GM21360 (cell line): ENCODE measurements at regions not wholly inside any gene's neighbourhood (a gene's known extent, or its start where the extent isn't known, plus 50 kb on each side); places are given as distances from the start of the nearest gene placed in this dataset.

Experiments used
- ATAC-seq: cut with Tn5 transposase; IDR thresholded peaks from one replicate; pipeline ENCODE4 v1.9.1; 2021; ENCODE audit warnings: mild to moderate bottlenecking, moderate library complexity; ENCODE audit not compliant: unreplicated experiment

DNA sequence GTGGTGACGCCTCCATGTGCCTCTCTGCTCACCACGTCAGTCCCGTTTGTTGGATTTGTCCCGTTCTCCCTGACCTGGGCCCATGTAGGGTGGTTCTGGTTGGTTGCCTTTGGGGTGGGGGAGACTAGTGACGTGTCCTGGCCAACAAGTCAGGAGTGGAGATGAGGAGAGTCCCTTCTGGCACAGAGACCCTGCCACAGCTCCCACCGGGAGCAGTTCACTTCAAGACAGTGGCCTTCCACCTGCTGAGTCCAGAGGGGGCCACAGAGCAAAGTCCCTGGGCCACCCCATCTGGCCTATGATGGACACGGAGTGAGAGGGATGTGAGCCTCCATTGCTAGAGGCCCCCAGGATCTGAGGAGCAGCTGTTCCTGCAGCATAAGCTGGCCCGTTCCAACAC, 405.6 kb downstream of the TCERG1L start:
- ATAC-seq: no peak

DNA sequence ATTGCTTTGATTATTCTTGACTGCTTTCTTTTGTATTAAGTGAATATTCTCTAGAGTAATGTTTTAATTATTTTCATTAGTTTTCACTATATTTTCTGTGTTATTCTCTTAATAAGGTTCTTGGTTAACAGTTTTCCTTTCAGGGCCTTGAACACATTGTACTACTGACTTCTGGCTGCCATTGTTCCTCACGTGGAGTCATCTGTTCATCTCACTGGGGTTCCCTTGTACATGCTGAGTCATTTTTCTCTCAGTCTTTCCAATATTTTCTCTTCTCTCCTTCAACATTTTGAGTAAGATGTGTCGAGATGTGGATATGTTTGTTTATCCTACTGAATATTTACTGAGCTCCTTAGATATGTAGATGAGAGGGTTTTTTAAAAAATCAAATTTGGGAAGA, 400.7 kb downstream of the TCERG1L start:
- ATAC-seq: no peak

DNA sequence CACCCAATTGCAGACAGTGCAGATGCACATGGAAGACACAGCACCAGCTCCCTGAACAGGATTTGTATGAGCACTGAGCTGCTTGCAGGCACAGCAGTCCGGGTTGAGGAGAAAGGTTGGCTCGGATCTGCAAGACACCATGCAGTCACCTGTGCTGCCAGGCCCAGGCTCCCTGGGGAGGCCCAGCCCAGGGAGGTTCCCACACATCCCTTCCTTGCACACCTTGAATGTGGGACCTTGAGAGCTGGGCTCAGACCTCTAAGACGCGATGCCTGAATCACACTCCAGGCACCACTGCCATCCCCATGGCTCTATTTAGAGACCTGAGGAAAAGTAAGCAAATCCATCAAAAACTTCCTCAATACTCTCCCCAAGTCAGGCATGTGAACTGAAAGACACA, 397.7 kb downstream of the TCERG1L start:
- no peak for ATAC-seq

DNA sequence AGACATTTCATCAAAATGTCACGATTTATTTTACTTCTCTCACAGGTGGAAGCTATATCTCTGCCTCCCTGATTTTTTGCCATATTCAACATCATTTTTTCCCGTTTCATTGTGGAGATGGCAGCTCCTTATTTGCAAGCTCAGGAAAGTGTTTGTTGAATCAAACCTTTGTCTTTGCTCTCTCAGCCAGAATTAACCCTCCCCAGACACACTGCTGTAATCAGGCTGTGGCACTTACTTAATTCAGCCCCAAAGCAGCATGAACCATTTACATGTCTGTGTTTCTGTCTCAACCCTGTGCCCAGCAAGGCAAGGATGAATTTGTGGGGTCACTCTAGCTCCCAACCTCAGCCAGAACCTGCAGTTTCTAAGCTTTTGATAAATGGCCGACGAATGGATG, 397.2 kb downstream of the TCERG1L start:
- no peak for ATAC-seq

DNA sequence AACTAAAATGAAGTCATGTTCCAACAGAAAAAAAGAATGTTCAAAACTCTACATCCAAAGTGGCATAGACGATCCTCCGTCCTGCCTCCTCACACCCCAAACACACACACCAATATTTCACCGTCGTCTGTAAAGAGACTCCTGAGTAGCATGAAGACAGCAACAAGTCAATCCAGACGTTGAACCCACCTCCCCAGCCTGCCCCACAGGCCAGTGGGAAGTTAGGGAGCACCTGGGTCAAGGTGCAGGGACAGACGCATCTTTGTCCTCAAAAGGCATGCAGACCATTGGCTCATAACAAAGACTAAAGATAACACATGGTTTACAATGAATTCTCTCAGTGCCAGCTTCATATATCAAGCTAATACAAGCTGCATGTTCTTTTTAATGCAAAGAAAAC, 396.5 kb downstream of the TCERG1L start:
- ATAC-seq: no peak

DNA sequence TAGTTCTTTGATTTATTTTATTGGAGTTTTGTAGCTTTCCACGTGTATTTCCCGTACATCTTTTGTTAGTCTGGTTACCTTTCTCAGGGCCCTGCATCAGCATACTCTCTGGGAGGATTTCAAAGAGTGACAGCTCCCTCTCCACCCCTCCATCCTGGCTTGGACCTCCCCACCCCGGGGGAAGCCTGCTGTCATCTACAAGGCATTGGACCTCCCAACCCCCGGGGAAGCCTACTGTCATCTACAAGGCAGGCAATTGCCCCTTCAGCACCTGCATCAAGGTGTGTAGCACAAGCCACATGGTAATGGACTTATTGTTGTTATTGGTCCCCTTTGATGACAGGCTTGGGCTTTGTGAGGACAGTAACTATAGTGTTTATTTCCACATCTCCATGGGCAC, 390.1 kb downstream of the TCERG1L start:
- no peak for ATAC-seq

DNA sequence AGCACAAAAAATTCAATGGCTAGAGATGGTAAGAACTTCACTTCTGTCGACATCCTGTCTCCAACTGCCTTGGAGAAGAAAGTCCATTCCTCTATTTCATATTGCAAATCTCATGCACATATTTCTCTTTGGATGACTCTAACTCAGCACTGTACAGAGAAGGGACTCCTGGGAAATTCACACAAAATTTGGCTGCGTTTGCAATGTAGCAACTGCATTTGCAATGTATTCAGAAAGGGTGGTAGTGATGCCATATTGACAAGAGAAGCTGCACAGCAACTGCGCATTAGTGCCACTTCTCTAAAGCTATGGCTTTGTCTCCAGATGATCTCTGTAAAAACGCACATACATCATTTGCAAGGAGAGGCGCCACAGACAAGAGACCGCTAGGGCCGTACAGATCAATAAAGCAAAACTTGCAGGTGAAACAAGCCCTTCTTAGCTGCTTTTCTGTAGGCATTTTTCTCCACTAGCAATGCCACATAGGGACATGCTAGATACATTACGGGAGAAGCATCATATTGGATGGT, 389.5 kb downstream of the TCERG1L start:
- ATAC-seq: no peak

DNA sequence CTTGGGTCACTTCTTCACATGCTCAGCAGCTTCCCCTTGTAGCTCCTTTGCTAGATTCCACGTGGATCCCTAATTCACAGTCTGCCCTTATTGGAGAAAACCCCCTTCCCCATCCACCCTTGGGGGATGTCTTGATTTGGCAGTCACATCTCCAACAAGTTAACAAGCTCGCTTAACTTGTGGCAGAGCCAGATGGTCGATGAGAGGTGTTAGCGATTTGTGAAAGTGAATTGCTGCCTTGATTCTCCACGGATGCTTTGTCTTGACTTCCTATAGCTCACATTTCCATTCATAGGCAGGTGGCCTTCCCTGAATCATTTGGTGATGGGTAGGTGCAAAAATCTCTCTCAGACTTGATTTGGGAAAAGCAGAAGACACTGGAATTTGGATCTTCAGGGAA, 387.9 kb downstream of the TCERG1L start:
- no peak for ATAC-seq

DNA sequence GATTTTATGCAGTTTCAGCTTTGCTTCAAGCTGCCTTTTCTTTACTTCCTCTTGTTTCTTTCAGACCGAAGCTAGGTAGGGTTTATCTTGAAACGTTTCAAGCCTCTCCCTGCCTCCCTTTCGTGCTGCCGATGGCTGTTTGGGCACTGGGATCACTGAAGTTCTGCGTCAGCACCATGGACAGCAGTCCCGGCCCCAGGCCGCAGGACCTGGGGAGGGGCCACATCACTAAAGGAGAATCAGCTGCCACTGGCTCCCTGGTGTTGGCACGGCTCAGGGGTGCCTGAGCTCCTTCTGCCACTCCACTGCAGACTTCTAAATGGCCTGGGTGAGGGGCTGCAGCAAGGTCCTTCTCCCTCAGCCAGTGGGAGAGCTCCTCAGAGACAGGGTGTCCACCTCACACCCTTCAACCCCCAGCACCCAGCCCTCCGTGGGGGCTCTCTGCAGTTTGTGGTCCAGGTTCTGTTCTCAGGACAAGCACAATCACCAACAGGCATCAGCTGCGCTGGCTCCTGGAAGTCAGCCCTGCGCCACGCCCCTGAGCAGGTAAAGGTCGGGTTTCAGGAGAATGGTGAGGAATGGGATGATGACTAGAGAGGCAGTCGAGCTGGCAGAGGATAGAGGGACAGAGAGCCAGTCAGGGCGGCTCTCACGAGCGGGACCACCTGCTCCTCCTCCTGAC, 387.2 kb downstream of the TCERG1L start:
- no peak for ATAC-seq

DNA sequence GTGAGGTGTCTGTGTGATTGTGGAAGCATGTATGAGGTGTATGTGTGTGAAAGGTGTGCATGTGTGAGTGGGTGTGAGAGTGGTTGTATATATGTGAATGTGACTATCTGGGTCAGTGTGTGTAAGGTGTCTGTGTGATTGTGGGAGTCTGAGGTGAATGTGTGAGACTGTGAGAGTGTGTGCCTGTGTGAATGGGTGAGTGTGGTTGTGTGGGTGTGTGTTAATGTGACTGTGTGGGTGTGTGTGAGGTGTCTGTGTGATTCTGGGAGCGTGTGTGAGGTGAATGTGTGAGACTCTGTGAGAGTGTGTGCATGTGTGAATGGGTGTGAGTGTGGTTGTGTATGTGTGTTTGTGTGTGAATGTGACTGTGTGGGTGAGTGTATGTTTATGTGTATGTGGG, 385.1 kb downstream of the TCERG1L start:
- no peak for ATAC-seq

DNA sequence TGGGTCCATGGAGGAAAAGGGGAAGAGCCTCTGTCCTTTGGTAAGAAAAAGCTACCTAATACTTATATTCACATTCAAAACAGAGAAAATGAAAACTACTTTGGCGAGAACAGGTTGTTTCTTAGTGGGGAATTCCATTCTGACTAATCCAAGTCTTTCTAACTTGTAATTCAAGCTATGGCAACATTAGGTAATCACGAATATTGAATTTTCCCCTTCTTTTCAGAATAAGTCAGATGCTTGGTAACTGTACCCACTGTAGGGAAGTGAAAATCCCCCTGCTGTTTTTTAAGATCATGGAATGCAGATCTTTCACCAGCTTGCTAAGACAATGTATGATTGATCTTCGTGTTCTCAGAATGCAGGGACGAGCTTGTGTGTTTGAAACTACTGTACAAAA, 384.4 kb downstream of the TCERG1L start:
- ATAC-seq: no peak

DNA sequence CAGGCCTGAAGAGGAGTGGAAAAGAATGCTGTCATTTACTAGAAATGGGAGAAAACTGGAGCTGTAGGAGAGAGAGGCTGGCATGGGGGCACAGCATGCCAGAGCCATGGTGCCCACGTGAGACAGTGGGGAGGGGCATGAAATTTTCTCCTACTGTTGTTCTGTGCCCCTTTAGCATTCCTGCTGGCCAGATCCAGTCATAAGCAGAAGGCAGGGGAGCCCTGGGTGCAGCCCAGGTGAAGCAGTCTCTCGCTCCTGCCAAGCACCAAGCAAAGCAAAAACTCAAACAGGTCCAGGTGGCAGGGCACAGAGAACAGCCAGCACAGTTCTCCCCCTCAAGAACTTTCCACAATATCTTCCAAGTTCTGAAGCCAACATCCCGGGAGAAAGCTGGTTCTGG, 383.2 kb downstream of the TCERG1L start:
- ATAC-seq: no peak

DNA sequence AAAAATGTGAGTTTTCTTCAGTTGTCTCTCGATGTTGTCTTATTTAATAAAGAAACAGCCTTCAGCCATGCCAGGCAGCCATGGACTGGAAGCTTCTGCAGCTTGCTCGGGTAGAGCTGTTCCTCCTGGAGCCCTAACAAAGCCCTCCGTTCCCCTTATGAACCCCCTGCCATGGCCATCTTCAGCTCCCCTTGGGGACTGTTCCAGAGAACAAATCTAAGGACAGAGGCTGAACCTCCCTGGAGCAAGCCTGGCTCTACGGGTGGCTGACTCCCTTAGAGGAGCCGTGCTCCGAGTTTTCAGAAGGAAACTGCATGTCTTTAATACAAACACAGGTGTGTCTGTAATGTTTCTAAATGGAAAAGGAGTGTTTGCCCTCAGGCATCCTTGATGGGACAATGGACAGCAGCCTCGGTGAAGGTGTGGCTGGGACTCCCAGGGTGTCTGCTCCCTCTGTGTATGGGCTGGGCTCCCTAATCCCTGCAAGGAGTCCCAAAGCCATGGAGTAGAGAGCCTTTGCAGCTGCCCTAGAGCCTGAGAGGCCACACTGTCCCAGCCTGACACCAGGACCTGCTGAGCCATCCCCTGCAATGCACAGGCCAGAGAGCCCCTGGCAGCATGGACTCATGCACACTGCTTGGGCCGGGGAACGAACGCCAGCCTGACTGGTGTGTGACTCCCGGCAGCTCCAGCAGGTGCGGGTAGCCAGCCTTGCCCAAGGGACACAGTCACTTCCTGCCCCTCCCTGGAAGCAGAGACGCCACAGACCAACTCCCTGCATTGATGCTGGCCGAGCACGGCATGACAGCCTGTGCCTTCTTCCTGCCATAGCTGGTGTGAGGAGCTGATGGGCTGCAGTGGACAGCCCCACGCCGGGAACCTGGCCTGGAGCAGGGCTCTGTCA, 381.8 kb downstream of the TCERG1L start:
- ATAC-seq: no peak

DNA sequence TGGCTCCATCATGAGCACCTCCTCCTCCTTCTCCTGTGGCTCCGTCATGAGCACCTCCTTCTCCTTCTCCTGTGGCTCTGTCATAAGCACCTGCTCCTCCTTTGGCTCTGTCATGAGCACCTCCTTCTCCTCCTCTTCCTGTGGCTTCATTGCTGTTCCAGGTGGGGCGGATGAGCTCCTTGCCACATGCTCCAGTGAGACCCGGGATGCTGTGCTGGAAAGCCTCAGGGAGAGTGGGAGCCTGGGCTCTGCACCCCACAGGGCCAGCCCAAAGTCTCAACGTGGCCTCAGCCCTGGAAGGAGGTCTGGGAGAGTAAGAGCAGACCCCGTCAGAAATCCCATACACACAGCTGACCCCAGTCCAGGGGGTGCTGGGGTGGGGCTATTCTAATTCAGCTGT, 380.7 kb downstream of the TCERG1L start:
- no peak for ATAC-seq

DNA sequence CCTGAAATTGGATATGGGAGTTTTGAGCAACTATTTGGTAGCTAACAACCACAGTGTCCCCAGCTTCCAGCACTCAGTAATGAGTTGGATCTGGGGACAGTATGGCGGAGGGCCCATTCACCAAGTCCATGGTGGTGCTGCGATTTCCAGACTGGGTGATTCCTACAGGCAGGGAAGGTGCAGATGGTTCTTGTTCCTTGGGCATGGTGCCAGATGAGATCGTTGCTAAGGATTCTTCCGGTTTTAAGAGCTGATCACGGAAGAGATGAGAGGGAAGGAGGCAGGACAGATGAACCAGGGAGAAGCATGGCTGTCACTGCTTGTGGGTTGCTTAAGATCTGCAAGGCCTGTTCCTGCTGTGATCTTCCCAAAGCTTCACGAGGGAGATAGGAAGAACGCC, 380.3 kb downstream of the TCERG1L start:
- no peak for ATAC-seq

DNA sequence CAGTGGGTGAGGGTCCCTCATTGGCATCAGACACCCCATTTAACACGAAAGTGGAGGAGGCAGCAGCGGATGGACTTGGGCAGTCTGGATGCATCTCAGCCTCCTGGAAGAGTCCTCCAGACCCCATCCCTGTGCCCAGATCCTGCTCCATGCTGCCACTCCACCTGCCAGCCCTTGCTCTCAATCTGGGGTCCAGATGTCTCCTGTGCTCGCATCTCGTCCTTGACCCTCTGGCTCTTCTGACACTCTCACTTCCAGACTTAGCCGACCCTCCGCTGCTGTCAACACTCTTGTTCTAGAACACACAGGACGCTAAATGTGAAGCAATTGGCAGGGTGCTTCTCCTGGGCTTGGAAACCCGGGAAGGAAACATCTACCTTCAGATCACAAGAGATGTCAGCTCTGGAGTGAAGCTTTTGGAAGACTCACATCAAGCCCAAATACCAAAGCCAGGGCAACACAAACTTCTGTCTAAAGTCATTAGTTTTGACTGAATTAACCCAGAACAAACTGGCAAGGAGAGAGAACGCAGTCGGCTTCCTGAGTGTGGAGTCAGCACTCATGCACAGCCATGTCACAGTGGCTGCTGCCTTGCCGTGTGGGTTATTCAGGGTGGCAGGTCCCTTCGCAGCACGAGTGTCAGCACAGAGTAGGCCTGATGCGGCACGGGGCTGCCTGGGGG, 379.1 kb downstream of the TCERG1L start:
- no peak for ATAC-seq

DNA sequence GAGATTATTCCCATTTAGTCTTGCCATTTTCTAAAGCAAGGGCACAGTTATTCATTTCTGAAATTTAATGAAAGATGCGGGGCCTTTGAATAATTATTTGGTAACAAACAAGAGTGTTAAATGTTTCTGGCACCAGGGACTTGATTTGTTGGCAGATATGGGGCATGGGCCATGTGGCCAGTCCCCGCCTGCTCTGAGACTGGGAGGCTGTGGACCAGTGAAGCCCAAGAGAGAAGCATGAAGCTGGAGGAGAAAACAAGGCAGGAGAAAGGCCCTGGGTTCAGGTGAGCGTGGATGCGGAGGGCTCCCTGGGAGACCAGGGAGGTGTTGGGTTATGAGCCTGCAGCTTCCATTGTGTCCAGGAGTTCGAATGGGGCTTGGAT, 378.5 kb downstream of the TCERG1L start:
- no peak for ATAC-seq

DNA sequence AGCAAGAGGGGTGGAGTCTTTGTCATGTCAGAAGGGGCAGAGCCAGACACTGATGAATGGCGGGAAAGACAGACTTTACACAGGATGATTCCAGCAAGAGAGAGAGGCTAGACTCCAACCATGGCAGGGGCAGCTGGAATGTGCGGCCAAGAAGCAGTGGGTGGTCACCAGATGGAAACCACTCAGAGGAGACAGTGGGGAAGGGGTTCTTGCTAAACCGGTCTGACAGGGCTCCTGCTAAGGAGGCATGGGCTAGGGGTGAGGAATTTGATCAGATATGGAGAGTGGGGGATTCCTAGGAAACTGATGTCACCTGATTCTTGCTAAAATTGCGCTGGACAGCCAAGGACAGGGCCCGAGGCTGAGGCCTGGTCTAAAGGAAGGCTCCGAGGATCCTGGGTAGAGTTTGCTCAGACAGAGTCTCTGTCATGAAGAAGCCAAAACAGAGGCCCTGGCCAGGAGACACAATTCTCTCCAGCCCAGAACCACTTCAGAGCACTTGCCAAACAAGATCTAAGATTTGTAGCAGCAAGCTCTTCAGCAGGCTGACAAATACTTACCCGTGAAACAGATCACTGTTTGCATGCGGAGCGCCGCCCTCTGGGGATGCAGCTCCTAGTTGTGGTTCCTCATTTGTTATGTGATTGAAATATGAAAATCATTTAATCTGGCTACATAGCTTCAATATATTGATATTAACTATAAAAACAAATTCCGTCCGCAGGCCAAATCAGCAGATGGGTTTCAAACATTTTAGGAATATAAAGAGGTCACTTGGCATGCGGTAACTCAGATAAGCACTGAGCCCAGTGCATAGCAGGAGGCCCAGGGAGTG, 377.0 kb downstream of the TCERG1L start:
- no peak for ATAC-seq

DNA sequence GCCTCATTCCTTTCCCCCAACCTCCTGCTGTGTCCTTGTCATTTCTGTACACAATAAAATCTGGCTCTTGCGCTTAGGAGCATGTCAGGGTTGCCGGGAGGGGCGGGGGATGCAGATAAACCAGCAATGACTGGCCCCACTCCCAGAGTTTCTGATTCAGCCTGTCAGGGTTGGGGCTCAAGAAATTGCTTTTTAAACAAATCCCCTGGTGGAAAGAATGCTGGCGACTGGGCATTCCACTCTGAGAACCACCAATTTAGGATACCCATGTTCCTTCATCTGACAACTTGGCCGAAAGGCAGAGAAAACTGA, 376.4 kb downstream of the TCERG1L start:
- ATAC-seq: no peak

DNA sequence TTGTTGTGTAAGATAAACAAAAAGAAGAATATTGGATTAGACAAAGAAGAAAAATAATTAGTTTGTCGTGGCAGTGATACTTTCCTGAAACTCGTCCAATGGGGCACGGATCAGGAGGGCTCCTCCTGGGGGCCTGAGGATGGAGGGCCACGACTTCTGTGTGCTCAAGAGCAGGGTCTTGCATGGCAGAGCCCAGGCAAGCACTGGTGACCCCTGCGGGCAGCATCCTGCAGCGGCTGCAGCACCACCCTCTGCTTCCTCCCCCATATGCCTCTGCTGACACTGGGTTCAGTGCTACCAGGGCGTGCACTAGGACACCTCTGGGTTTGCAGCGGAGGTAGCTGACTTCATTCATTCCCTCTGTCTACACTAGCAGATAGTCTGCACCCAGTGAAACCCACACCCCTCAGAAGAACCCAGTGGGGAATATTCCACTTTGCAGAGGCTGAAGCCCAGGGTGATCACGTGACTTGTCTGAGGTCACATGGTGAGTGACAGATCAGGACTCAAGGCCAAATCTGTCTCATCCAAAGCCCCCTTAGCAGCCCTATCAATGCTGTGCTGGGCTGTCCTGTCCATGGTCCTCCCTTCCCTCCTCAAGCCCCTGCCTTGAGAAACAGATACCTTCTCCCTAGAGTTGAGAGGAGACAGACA, 375.5 kb downstream of the TCERG1L start:
- no peak for ATAC-seq
